ENCODE measurements at regions not wholly inside any gene's neighbourhood (a gene's known extent, or its start where the extent isn't known, plus 50 kb on each side); places are given as distances from the start of the nearest gene placed in this dataset.

DNA sequence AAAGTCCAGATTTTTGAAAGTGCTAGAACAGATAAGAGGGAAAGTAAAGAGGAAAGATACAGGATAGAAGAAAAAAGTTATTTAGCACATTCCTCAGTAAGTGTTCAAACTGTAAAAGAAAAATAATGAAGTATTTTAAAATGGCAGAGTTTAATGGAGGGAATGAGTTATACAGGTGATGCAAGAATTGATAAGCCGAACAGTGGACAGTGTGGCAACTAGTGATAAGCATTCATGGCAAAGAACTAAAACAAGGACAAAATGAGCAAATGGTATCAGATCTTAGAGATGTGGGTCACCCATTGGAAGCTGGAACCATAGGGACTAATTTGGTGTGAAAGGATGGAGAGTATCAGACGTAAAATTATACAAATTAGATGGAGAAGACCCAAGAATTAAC, 622.9 kb upstream of the SGO1 start:
- no peak for DNase-seq (ENCODE audit: low spot score in 2 of 2)
- Histone ChIP-seq H3K27me3 (no peaks in the 10 kb centered on the region), H3K4me1 (no peaks in the 10 kb centered on the region), H3K4me3 (no peak overlapping the region), H3K27ac (no peak overlapping the region), H3K9me3 (no peaks in the 10 kb centered on the region), H3K36me3 (no peaks in the 10 kb centered on the region)
- TF ChIP-seq EP300 (IDR thresholded peaks at IDR 0.05), result no peak
- TF ChIP-seq CTCF (IDR thresholded peaks at IDR 0.05), result no peak
- WGBS, 2 donors, result 92 to 94% methylated on average over 2 of the region's 2 CpGs

DNA sequence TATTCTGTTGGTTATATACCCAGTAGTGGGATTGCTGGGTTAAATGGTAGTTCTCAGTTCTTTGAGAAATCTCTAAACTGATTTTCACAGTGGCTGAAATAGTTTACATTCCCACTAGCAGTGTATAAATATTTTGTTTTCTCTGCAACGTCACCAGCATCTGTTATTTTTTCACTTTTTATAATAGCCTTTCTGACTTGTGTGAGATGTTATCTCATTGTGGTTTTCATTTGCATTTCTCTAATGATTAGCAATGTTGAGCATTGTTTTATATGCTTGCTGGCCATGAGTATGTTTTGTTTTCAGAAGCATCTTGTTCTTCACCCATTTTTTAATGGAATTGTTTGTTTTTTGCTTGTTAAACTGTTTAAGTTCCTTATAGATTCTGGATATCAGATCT, 612.7 kb upstream of the SGO1 start:
- TF ChIP-seq EP300 (IDR thresholded peaks at IDR 0.05) (no peak), POLR2A (IDR thresholded peaks at IDR 0.05) (no peak)
- 38% methylated on average over 1 of the region's 1 CpG for whole genome bisulfite sequencing, 2 donors

GRCh38 chr3:20787005-20787404, 601.0 kb upstream of the SGO1 start:
- WGBS, 2 donors, result 72 to 84% methylated on average over 4 of the region's 4 CpGs
- no peak for TF ChIP-seq POLR2A (IDR thresholded peaks at IDR 0.05)
- no peak for TF ChIP-seq EP300 (IDR thresholded peaks at IDR 0.05)
- no peak for TF ChIP-seq CTCF (IDR thresholded peaks at IDR 0.05)

More for the DNA sequence above, 612.7 kb upstream of the SGO1 start:
- Histone ChIP-seq H3K4me3 (no peak overlapping the region), H3K9me3 (peaks cover 0 to 18% (median 1%) of the 10 kb centered on the region in 4 donors), H3K36me3 (no peaks in the 10 kb centered on the region), H3K27ac (no peak overlapping the region), H3K4me1 (no peaks in the 10 kb centered on the region), H3K27me3 (no peaks in the 10 kb centered on the region)
- DNase-seq (ENCODE audit: low spot score in 2 of 2), result no peak

DNA sequence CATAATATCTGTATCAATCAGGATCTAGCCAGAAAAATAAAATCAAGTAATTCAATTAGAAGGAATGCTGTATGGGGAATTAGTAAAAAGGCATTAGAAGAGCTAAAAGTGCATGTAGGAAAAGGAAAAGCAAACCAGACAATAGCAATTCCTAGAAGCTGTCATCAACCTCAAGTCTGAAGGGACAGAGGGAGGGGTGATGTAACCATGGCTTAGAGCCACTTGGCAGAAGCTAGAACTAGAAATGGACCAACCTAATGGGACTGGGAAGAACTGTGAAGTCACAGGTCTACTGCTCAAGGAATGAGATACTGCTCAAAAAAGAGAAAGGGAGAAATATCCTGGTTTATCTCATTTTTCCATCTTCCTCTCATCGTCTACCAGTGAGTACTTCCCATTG, 590.7 kb upstream of the SGO1 start:
- Histone ChIP-seq H3K36me3 (no peaks in the 10 kb centered on the region), H3K9me3 (peaks cover 0 to 12% (median 0%) of the 10 kb centered on the region in 4 donors), H3K4me3 (no peak overlapping the region), H3K27ac (no peak overlapping the region), H3K4me1 (no peaks in the 10 kb centered on the region), H3K27me3 (no peaks in the 10 kb centered on the region)
- no peak for DNase-seq (ENCODE audit: low spot score in 2 of 2)
- 59 to 61% methylated on average over 1 of the region's 1 CpG for WGBS, 2 donors
- TF ChIP-seq EP300 (IDR thresholded peaks at IDR 0.05) (no peak), POLR2A (IDR thresholded peaks at IDR 0.05) (no peak), CTCF (IDR thresholded peaks at IDR 0.05) (no peak)

More at GRCh38 chr3:20787005-20787404, 601.0 kb upstream of the SGO1 start:
- Histone ChIP-seq H3K4me1 (no peaks in the 10 kb centered on the region), H3K4me3 (no peak overlapping the region), H3K27ac (no peak overlapping the region), H3K9me3 (peaks cover 0 to 16% (median 1%) of the 10 kb centered on the region in 4 donors), H3K36me3 (no peaks in the 10 kb centered on the region), H3K27me3 (no peaks in the 10 kb centered on the region)
- no peak for DNase-seq (ENCODE audit: low spot score in 2 of 2)

GRCh38 chr3:20776286-20776685, 590.3 kb upstream of the SGO1 start:
- Histone ChIP-seq H3K27me3 (no peaks in the 10 kb centered on the region), H3K4me3 (no peak overlapping the region), H3K4me1 (no peaks in the 10 kb centered on the region), H3K27ac (no peak overlapping the region), H3K9me3 (peaks cover 0 to 12% (median 0%) of the 10 kb centered on the region in 4 donors), H3K36me3 (no peaks in the 10 kb centered on the region)
- DNase-seq (ENCODE audit: low spot score in 2 of 2), result no peak
- WGBS, 2 donors, result 0 to 38% methylated on average over 1 of the region's 1 CpG
- TF ChIP-seq POLR2A (IDR thresholded peaks at IDR 0.05), result no peak
- no peak for TF ChIP-seq EP300 (IDR thresholded peaks at IDR 0.05)
- TF ChIP-seq CTCF (IDR thresholded peaks at IDR 0.05), result no peak

All from tibial nerve (tissue), 4 donors.